ENCODE measurements at regions not wholly inside any gene's neighbourhood (a gene's known extent, or its start where the extent isn't known, plus 50 kb on each side); places are given as distances from the start of the nearest gene placed in this dataset.

GRCh38 chr15:39340903-39341645 lies 239.8 kb upstream of the THBS1 start:
- no peak for DNase-seq (ENCODE audit: low spot score)

GRCh38 chr15:39344662-39345141 lies 236.2 kb upstream of the THBS1 start:
- no peak for DNase-seq (ENCODE audit: low spot score)

- DNase-seq (ENCODE audit: low spot score) = no peak
These were observed 235.7 kb upstream of the THBS1 start for GRCh38 chr15:39345176-39345575.

- DNase-seq (ENCODE audit: low spot score) = no peak
These were observed 233.4 kb upstream of the THBS1 start for GRCh38 chr15:39347453-39347852.

- DNase-seq (ENCODE audit: low spot score) = no peak
These were observed 230.1 kb upstream of the THBS1 start for GRCh38 chr15:39350785-39351184.

GRCh38 chr15:39354189-39354588 lies 226.7 kb upstream of the THBS1 start:
- no peak for DNase-seq (ENCODE audit: low spot score)

- peak; percentile 10 for DNase-seq (ENCODE audit: low spot score)
These were observed 223.2 kb upstream of the THBS1 start for GRCh38 chr15:39357480-39358268.

GRCh38 chr15:39358441-39359041 lies 222.3 kb upstream of the THBS1 start:
- peak; percentile 26 for DNase-seq (ENCODE audit: low spot score)

- no peak for DNase-seq (ENCODE audit: low spot score)
These were observed 221.1 kb upstream of the THBS1 start for GRCh38 chr15:39359771-39360170.

- no peak for DNase-seq (ENCODE audit: low spot score)
These were observed 220.4 kb upstream of the THBS1 start for GRCh38 chr15:39360452-39360851.

GRCh38 chr15:39361497-39361896 lies 219.4 kb upstream of the THBS1 start:
- no peak for DNase-seq (ENCODE audit: low spot score)

GRCh38 chr15:39362821-39363561 lies 217.9 kb upstream of the THBS1 start:
- peak; percentile 29 for DNase-seq (ENCODE audit: low spot score)

GRCh38 chr15:39363761-39364586 lies 216.9 kb upstream of the THBS1 start:
- no peak for DNase-seq (ENCODE audit: low spot score)

- no peak for DNase-seq (ENCODE audit: low spot score)
These were observed 216.2 kb upstream of the THBS1 start for GRCh38 chr15:39364721-39365120.

- DNase-seq (ENCODE audit: low spot score) = no peak
These were observed 215.7 kb upstream of the THBS1 start for GRCh38 chr15:39365161-39365560.

GRCh38 chr15:39365873-39366272 lies 215.0 kb upstream of the THBS1 start:
- no peak for DNase-seq (ENCODE audit: low spot score)

GRCh38 chr15:39367596-39367995 lies 213.3 kb upstream of the THBS1 start:
- no peak for DNase-seq (ENCODE audit: low spot score)

GRCh38 chr15:39369768-39370167 lies 211.1 kb upstream of the THBS1 start:
- no peak for DNase-seq (ENCODE audit: low spot score)

GRCh38 chr15:39376371-39376909 lies 204.4 kb upstream of the THBS1 start:
- DNase-seq (ENCODE audit: low spot score) = no peak

GRCh38 chr15:39381517-39381916 lies 199.4 kb upstream of the THBS1 start:
- no peak for DNase-seq (ENCODE audit: low spot score)

GRCh38 chr15:39388118-39388517 lies 192.8 kb upstream of the THBS1 start:
- DNase-seq (ENCODE audit: low spot score) = no peak

All from AG08396 (cell line).